A549 (cell line): ENCODE measurements at regions not wholly inside any gene's neighbourhood (a gene's known extent, or its start where the extent isn't known, plus 50 kb on each side); places are given as distances from the start of the nearest gene placed in this dataset.
"Not testable (repeated sequence)": the region's sequence is repeated elsewhere in the genome, so short reads cannot be mapped to it uniquely, and the experiment has no call there.

Experiments used
- ATAC-seq, 2 experiments: fragments of 200-7000 bp in 1 of 2; fragments of >200 bp in 1 of 2; cut with Nextera tagmentation in 1 of 2; cut with Tn5 transposase in 1 of 2; 3 replicates each; pipeline versions ENCODE4 v1.8.0 to v1.9.1; 2018 to 2020; ENCODE audit warnings: mild to moderate bottlenecking in 1 of 2, moderate library complexity in 1 of 2
- CTCF ChIA-PET: fragments of 300-600 bp; sonication (Branson Sonifier 250); formaldehyde crosslinking; extraction: SDS; loops from one replicate; lab custom pipeline; 2021; ENCODE audit warnings: antibody characterized with exemption, inconsistent platforms; lab: Yijun Ruan, JAX
- POLR2A ChIA-PET: fragments of 350-600 bp; formaldehyde crosslinking; extraction: SDS; loops from one replicate; lab custom pipeline; 2021; ENCODE audit warnings: antibody characterized with exemption, inconsistent platforms; lab: Yijun Ruan, JAX
- DNase-seq, 2 experiments: peaks; one replicate each; pipeline versions ENCODE4 v3.0.0 to v3.0.0-alpha.2; 2011 to 2016; ENCODE audit warnings: low read depth in 1 of 2, low spot score in 1 of 2
- FAIRE-seq: peaks from 2 replicates; lab custom pipeline; 2011; peaks lifted over from hg19 to GRCh38; lab: Jason Lieb, UNC
- H3K27ac ChIP-seq, 2 experiments: fragments of >200 bp; sonication (Bioruptor Twin); formaldehyde crosslinking; 3 replicates each; pipeline ENCODE4 v1.5.1; 2016 to 2017
- H3K4me1 ChIP-seq: fragments of >200 bp; sonication (Bioruptor Twin); formaldehyde crosslinking; 3 replicates; pipeline ENCODE4 v1.6.1; 2016
- H3K4me2 ChIP-seq: fragments of >200 bp; sonication (Bioruptor Twin); formaldehyde crosslinking; 3 replicates; pipeline ENCODE4 v1.6.1; 2016
- H3K4me3 ChIP-seq: fragments of >200 bp; sonication (Bioruptor Twin); formaldehyde crosslinking; 3 replicates; pipeline ENCODE4 v1.5.1; 2016
- H3K9me3 ChIP-seq: fragments of >200 bp; sonication (Bioruptor Twin); formaldehyde crosslinking; 3 replicates; pipeline ENCODE4 v1.6.1; 2016
- CBX8 ChIP-seq: fragments of 200-600 bp; sonication (generic); IDR thresholded peaks from 2 replicates; pipeline ENCODE4 v1.6.1; 2016
- CEBPB ChIP-seq, 2 experiments: fragments of >200 bp in 1 of 2; sonication (Bioruptor Twin) in 1 of 2; formaldehyde crosslinking in 1 of 2; IDR thresholded peaks; 2 replicates each; pipeline ENCODE4 v1.6.1; 2012 to 2016
- CHD4 ChIP-seq: fragments of 200-600 bp; sonication (generic); IDR thresholded peaks from 2 replicates; pipeline ENCODE4 v1.6.1; 2016; ENCODE audit warnings: antibody characterized with exemption, mild to moderate bottlenecking, borderline replicate concordance
- CTCF ChIP-seq: fragments of >200 bp; sonication (Bioruptor Twin); formaldehyde crosslinking; IDR thresholded peaks from 3 replicates; pipeline ENCODE4 v1.5.1; 2016
- EHMT2 ChIP-seq: fragments of 200-600 bp; sonication (generic); IDR thresholded peaks from 2 replicates; pipeline ENCODE4 v1.6.1; 2016; ENCODE audit warnings: antibody characterized with exemption, low read depth, mild to moderate bottlenecking, moderate library complexity
- FOSB ChIP-seq: fragments of 250-450 bp; sonication (Bioruptor Pico); IDR thresholded peaks from 2 replicates; pipeline ENCODE4 v1.5.0; 2020; ENCODE audit warnings: mild to moderate bottlenecking, moderate library complexity
- FOXS1 ChIP-seq: fragments of 250-450 bp; sonication (Bioruptor Pico); IDR thresholded peaks from 2 replicates; pipeline ENCODE4 v1.5.0; 2020; ENCODE audit warnings: mild to moderate bottlenecking, moderate library complexity
- GATA3 ChIP-seq: IDR thresholded peaks from 2 replicates; pipeline ENCODE4 v1.6.1; 2012; ENCODE audit warnings: borderline replicate concordance
- HDAC2 ChIP-seq: fragments of 200-600 bp; sonication (generic); IDR thresholded peaks from 2 replicates; pipeline ENCODE4 v1.6.1; 2016
- HES2 ChIP-seq: fragments of >200 bp; sonication (Bioruptor Twin); formaldehyde crosslinking; IDR thresholded peaks from 2 replicates; pipeline ENCODE4 v1.6.1; 2016
- HEYL ChIP-seq: fragments of 250-450 bp; sonication (Bioruptor Pico); IDR thresholded peaks from 2 replicates; pipeline ENCODE4 v1.8.0; 2021; ENCODE audit warnings: mild to moderate bottlenecking, moderate library complexity
- HMGXB4 ChIP-seq: fragments of 250-450 bp; sonication (Bioruptor Pico); IDR thresholded peaks from 2 replicates; pipeline ENCODE4 v1.5.0; 2021; ENCODE audit warnings: mild to moderate bottlenecking, moderate library complexity, borderline replicate concordance
- HOXA7 ChIP-seq: fragments of 250-450 bp; sonication (Bioruptor Pico); IDR thresholded peaks from 2 replicates; pipeline ENCODE4 v1.5.0; 2020; ENCODE audit warnings: mild to moderate bottlenecking, moderate library complexity
- HOXB5 ChIP-seq: fragments of 250-450 bp; sonication (Bioruptor Pico); IDR thresholded peaks from 2 replicates; pipeline ENCODE4 v1.5.0; 2020; ENCODE audit warnings: mild to moderate bottlenecking, moderate library complexity
- KDM5A ChIP-seq: fragments of 200-600 bp; sonication (generic); IDR thresholded peaks from 2 replicates; pipeline ENCODE4 v1.6.1; 2016; ENCODE audit warnings: antibody characterized with exemption, mild to moderate bottlenecking
- MAFK ChIP-seq: fragments of 450-650 bp; IDR thresholded peaks from 2 replicates; pipeline ENCODE4 v1.6.1; 2014; ENCODE audit not compliant: partially characterized antibody
- MAX ChIP-seq: IDR thresholded peaks from 2 replicates; pipeline ENCODE4 v1.6.1; 2012
- MYC ChIP-seq: IDR thresholded peaks from 2 replicates; pipeline ENCODE4 v1.6.1; 2012; ENCODE audit warnings: mild to moderate bottlenecking, inconsistent platforms, low read length, improper control_type of control experiment, borderline replicate concordance
- NR3C1 ChIP-seq: fragments of >200 bp; sonication (Bioruptor Twin); formaldehyde crosslinking; IDR thresholded peaks from 3 replicates; pipeline ENCODE4 v1.6.1; 2017
- PBX3 ChIP-seq: IDR thresholded peaks from 2 replicates; pipeline ENCODE4 v1.6.1; 2012
- RFX5 ChIP-seq: fragments of 450-650 bp; IDR thresholded peaks from 2 replicates; pipeline ENCODE4 v1.7.1; 2014; ENCODE audit warnings: antibody characterized with exemption, mild to moderate bottlenecking, moderate library complexity
- RNF2 ChIP-seq: fragments of 200-600 bp; sonication (generic); IDR thresholded peaks from 2 replicates; pipeline ENCODE4 v1.6.1; 2016; ENCODE audit warnings: low read depth, mild to moderate bottlenecking, antibody characterized with exemption, moderate library complexity, borderline replicate concordance
- TFCP2L1 ChIP-seq: fragments of 250-450 bp; sonication (Bioruptor Pico); IDR thresholded peaks from 2 replicates; pipeline ENCODE4 v1.5.0; 2021; ENCODE audit warnings: mild to moderate bottlenecking
- USF2 ChIP-seq: fragments of 450-650 bp; IDR thresholded peaks from 2 replicates; pipeline ENCODE4 v1.6.1; 2014; ENCODE audit warnings: antibody characterized with exemption
- ZFP36 ChIP-seq: fragments of 450-650 bp; IDR thresholded peaks from 2 replicates; pipeline ENCODE4 v1.6.1; 2014; ENCODE audit warnings: borderline replicate concordance; ENCODE audit not compliant: partially characterized antibody
- whole genome bisulfite sequencing: methylation state at CpG from one replicate; pipeline ENCODE4 v1.1.6; 2017; ENCODE audit errors: missing lambda C conversion rate; 5-methylcytosine and 5-hydroxymethylcytosine counted together

GRCh38 chrX:124181515-124181914 is 150.9 kb upstream of the TEX13D start:
- DNase-seq, H3K4me1 ChIP-seq, ATAC-seq, CTCF ChIA-PET, FAIRE-seq, POLR2A ChIA-PET, H3K4me3 ChIP-seq, H3K9me3 ChIP-seq, H3K4me2 ChIP-seq, H3K27ac ChIP-seq: not testable (repeated sequence)
- 43% methylated on average over 7 of the region's 8 CpGs for WGBS
- TF ChIP-seq CEBPB (IDR thresholded peaks at IDR 0.05): peak in 1 of 2 experiments; percentile 73; a peak in 2 of 4 replicates

- no peak for TF ChIP-seq CHD4
- no peak for TF ChIP-seq MAFK
- no peak for TF ChIP-seq GATA3
- no peak for TF ChIP-seq FOSB (CRISPR knock-in tag)
- no peak for TF ChIP-seq HOXA7 (CRISPR knock-in tag)
- TF ChIP-seq HOXB5 (CRISPR knock-in tag): no peak
- TF ChIP-seq NR3C1: no peak
- no peak for TF ChIP-seq EHMT2
- no peak for TF ChIP-seq HMGXB4
- TF ChIP-seq ZFP36: no peak
- TF ChIP-seq PBX3: no peak
- no peak for TF ChIP-seq USF2
- TF ChIP-seq HES2: no peak
- TF ChIP-seq RFX5: no peak
- TF ChIP-seq KDM5A: no peak
- TF ChIP-seq CTCF: no peak
- no peak for TF ChIP-seq RNF2
- TF ChIP-seq, all 56 proteins: peak for 0
- H3K27ac ChIP-seq: no peak overlapping the region
- no peak overlapping the region for H3K4me3 ChIP-seq
- H3K4me2 ChIP-seq: no peak overlapping the region
- no peaks in the 10 kb centered on the region for H3K4me1 ChIP-seq
- no peak for ATAC-seq
- no peaks in the 10 kb centered on the region for H3K9me3 ChIP-seq
- CTCF ChIA-PET: no interaction called here
- FAIRE-seq: no peak
- DNase-seq: no peak
- 15% methylated on average over 2 of the region's 2 CpGs for WGBS
- POLR2A ChIA-PET: no interaction called here
Observed at GRCh38 chrX:124190440-124190839, 142.0 kb upstream of the TEX13D start.

GRCh38 chrX:124194199-124194598 is 138.3 kb upstream of the TEX13D start:
- ATAC-seq: no peak
- no peak overlapping the region for H3K4me2 ChIP-seq
- no peaks in the 10 kb centered on the region for H3K9me3 ChIP-seq
- FAIRE-seq: no peak
- H3K27ac ChIP-seq: no peak overlapping the region
- 73% methylated on average over 1 of the region's 5 CpGs for WGBS
- CTCF ChIA-PET: interaction anchor here (0.7 kb wide), 1 partner anchor 9 kb away, joined by 3 read pairs; no protein-coding TSS in a partner anchor
- H3K4me1 ChIP-seq: no peaks in the 10 kb centered on the region
- DNase-seq: no peak
- no peak overlapping the region for H3K4me3 ChIP-seq
- POLR2A ChIA-PET: no interaction called here
- TF ChIP-seq HDAC2 (no peak), TFCP2L1 (CRISPR knock-in tag) (no peak), USF2 (no peak), HEYL (no peak), CBX8 (no peak), ZFP36 (no peak), HES2 (no peak), MAX (no peak), HOXB5 (CRISPR knock-in tag) (no peak), FOXS1 (CRISPR knock-in tag) (no peak), CTCF (no peak), MYC (no peak), RNF2 (no peak), RFX5 (no peak)
